Neural cell (in vitro differentiated cells): ENCODE measurements at regions not wholly inside any gene's neighbourhood (a gene's known extent, or its start where the extent isn't known, plus 50 kb on each side); places are given as distances from the start of the nearest gene placed in this dataset.

Experiments
- EP300 ChIP-seq: fragments of 450-650 bp; conservative IDR thresholded peaks from 2 replicates; pipeline ENCODE4 v1.6.1; 2014; ENCODE audit warnings: antibody characterized with exemption, mild to moderate bottlenecking, moderate library complexity; ENCODE audit not compliant: poor library complexity, severe bottlenecking
- EZH2 ChIP-seq: fragments of 200-600, 300-800 bp; shearing (Covaris generic), sonication (generic); IDR thresholded peaks from 2 replicates; pipeline ENCODE4 v1.6.1; 2014; ENCODE audit warnings: antibody characterized with exemption, low read length, borderline replicate concordance, mild to moderate bottlenecking; ENCODE audit not compliant: insufficient read depth, poor library complexity, severe bottlenecking
- POLR2AphosphoS5 ChIP-seq: IDR thresholded peaks from 2 replicates; pipeline ENCODE4 v1.6.1; 2012
- RAD21 ChIP-seq: fragments of 450-650 bp; conservative IDR thresholded peaks from 2 replicates; pipeline ENCODE4 v1.6.1; 2014; ENCODE audit warnings: antibody characterized with exemption, mild to moderate bottlenecking, moderate library complexity
- TF ChIP-seq, protein P1 (sequence below): IDR thresholded peaks from 2 replicates; pipeline ENCODE4 v1.6.1; 2012; ENCODE audit warnings: borderline replicate concordance
- TF ChIP-seq, protein P2 (sequence below): fragments of 450-650 bp; IDR thresholded peaks from 2 replicates; pipeline ENCODE4 v1.5.1; 2014; ENCODE audit warnings: antibody characterized with exemption, mild to moderate bottlenecking, moderate library complexity; ENCODE audit not compliant: poor library complexity, severe bottlenecking

DNA sequence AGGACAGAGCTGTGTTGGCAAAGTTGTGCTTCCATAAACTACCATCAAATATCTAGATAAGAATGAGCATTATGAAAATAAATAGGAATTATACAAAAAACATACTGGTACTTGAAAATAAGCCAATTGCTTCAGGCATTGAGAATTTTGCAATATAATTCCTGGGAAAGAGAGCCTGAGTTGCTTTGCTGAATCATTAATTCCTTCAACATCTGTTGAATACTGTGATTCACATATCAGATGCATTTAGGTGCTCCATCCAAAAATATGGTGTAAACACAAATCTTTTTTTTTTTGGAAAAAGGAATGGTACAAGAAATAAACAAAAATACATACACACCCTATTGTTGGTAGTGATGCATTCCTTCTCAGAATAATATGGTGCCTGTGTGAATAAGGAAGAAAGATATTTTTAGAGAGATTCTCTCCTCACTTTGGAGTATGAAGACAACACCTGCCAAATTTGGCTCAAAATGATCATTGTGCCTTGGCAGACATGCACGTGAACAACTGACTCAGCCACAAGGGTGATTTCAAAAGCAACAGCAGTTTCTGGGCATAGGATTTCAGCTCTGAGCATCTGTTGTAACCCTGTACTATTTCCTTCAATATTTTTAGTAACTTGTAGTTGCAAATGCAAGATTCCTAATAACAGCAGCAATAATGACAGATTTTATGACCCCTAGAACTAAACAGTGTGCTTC lies 96.7 kb downstream of the CAVIN4 start:
- TF ChIP-seq EZH2: no peak
- TF ChIP-seq EP300: no peak
- TF ChIP-seq POLR2AphosphoS5: no peak
- TF ChIP-seq, protein P1, sequence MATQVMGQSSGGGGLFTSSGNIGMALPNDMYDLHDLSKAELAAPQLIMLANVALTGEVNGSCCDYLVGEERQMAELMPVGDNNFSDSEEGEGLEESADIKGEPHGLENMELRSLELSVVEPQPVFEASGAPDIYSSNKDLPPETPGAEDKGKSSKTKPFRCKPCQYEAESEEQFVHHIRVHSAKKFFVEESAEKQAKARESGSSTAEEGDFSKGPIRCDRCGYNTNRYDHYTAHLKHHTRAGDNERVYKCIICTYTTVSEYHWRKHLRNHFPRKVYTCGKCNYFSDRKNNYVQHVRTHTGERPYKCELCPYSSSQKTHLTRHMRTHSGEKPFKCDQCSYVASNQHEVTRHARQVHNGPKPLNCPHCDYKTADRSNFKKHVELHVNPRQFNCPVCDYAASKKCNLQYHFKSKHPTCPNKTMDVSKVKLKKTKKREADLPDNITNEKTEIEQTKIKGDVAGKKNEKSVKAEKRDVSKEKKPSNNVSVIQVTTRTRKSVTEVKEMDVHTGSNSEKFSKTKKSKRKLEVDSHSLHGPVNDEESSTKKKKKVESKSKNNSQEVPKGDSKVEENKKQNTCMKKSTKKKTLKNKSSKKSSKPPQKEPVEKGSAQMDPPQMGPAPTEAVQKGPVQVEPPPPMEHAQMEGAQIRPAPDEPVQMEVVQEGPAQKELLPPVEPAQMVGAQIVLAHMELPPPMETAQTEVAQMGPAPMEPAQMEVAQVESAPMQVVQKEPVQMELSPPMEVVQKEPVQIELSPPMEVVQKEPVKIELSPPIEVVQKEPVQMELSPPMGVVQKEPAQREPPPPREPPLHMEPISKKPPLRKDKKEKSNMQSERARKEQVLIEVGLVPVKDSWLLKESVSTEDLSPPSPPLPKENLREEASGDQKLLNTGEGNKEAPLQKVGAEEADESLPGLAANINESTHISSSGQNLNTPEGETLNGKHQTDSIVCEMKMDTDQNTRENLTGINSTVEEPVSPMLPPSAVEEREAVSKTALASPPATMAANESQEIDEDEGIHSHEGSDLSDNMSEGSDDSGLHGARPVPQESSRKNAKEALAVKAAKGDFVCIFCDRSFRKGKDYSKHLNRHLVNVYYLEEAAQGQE: no peak
- TF ChIP-seq, protein P2, sequence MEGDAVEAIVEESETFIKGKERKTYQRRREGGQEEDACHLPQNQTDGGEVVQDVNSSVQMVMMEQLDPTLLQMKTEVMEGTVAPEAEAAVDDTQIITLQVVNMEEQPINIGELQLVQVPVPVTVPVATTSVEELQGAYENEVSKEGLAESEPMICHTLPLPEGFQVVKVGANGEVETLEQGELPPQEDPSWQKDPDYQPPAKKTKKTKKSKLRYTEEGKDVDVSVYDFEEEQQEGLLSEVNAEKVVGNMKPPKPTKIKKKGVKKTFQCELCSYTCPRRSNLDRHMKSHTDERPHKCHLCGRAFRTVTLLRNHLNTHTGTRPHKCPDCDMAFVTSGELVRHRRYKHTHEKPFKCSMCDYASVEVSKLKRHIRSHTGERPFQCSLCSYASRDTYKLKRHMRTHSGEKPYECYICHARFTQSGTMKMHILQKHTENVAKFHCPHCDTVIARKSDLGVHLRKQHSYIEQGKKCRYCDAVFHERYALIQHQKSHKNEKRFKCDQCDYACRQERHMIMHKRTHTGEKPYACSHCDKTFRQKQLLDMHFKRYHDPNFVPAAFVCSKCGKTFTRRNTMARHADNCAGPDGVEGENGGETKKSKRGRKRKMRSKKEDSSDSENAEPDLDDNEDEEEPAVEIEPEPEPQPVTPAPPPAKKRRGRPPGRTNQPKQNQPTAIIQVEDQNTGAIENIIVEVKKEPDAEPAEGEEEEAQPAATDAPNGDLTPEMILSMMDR: no peak
- TF ChIP-seq RAD21: no peak
